ENCODE measurements at regions not wholly inside any gene's neighbourhood (a gene's known extent, or its start where the extent isn't known, plus 50 kb on each side); places are given as distances from the start of the nearest gene placed in this dataset.

DNA sequence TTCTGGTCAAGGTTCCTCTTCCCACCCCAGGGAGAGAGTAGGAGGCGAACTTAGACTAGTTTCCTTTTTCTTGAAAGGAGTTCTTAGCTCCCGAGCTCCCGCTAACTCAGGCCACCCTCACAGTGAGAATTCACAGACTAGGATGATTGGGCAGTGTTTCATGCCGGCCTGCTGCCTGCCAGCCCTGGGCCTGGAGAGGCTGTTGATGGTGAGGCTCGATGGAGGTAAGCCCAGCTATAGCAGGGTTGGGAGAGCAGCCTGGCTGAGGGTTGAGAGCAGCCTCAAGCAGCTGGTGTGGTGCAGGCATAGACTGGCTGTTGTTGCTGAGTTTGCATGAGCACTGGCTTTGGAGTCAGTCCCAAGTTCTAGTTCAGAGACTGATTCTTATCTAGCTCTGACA lies 274.4 kb downstream of the MATN1 start:
- H3K4me3 ChIP-seq (ENCODE audit: low read depth in 1 of 3, low read length in 3 of 3) = no peak overlapping the region
- H3K9me3 ChIP-seq (ENCODE audit: control insufficient read depth in 4 of 4, low read length in 3 of 4) = no peaks in the 10 kb centered on the region
- no peaks in the 10 kb centered on the region for H3K4me1 ChIP-seq (ENCODE audit: control insufficient read depth in 4 of 4, insufficient read depth in 4 of 4, low read length in 3 of 4)
- no peak overlapping the region for H3K27ac ChIP-seq (ENCODE audit: low read depth in 1 of 2, low read length in 2 of 2)
- TF ChIP-seq REST (IDR thresholded peaks at IDR 0.05) = no peak
- TF ChIP-seq RAD21 (IDR thresholded peaks at IDR 0.05) = no peak
- no peak for TF ChIP-seq CTCF (IDR thresholded peaks at IDR 0.05; ENCODE audit: low read depth, low read length, missing input control)
- no peak for TF ChIP-seq FOXA1 (IDR thresholded peaks at IDR 0.05)
- no peak for TF ChIP-seq EGR1 (IDR thresholded peaks at IDR 0.05; ENCODE audit: low read depth in 2 of 2)
- no peak for TF ChIP-seq HNF4A (conservative IDR thresholded peaks at IDR 0.05)
- no peak for TF ChIP-seq JUND (IDR thresholded peaks at IDR 0.05)
- no peak for TF ChIP-seq SP1 (IDR thresholded peaks at IDR 0.05)
- TF ChIP-seq TAF1 (conservative IDR thresholded peaks at IDR 0.05) = no peak
- TF ChIP-seq, protein P1, sequence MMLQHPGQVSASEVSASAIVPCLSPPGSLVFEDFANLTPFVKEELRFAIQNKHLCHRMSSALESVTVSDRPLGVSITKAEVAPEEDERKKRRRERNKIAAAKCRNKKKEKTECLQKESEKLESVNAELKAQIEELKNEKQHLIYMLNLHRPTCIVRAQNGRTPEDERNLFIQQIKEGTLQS (IDR thresholded peaks at IDR 0.05) = no peak
- no peak for TF ChIP-seq FOXA2 (IDR thresholded peaks at IDR 0.05)
- TF ChIP-seq, protein P2, sequence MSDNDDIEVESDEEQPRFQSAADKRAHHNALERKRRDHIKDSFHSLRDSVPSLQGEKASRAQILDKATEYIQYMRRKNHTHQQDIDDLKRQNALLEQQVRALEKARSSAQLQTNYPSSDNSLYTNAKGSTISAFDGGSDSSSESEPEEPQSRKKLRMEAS (IDR thresholded peaks at IDR 0.05) = no peak
- TF ChIP-seq HNF4G (IDR thresholded peaks at IDR 0.05) = no peak
- no peak for TF ChIP-seq NR2F2 (IDR thresholded peaks at IDR 0.05)
- no peak for TF ChIP-seq YY1 (IDR thresholded peaks at IDR 0.05)
- TF ChIP-seq, protein P3, sequence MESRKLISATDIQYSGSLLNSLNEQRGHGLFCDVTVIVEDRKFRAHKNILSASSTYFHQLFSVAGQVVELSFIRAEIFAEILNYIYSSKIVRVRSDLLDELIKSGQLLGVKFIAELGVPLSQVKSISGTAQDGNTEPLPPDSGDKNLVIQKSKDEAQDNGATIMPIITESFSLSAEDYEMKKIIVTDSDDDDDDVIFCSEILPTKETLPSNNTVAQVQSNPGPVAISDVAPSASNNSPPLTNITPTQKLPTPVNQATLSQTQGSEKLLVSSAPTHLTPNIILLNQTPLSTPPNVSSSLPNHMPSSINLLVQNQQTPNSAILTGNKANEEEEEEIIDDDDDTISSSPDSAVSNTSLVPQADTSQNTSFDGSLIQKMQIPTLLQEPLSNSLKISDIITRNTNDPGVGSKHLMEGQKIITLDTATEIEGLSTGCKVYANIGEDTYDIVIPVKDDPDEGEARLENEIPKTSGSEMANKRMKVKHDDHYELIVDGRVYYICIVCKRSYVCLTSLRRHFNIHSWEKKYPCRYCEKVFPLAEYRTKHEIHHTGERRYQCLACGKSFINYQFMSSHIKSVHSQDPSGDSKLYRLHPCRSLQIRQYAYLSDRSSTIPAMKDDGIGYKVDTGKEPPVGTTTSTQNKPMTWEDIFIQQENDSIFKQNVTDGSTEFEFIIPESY (IDR thresholded peaks at IDR 0.05) = no peak
- TF ChIP-seq GABPA (IDR thresholded peaks at IDR 0.05 in 1 of 2, conservative IDR thresholded peaks at IDR 0.05 in 1 of 2) = no peak
- TF ChIP-seq RXRA (IDR thresholded peaks at IDR 0.05) = no peak
- no peaks in the 10 kb centered on the region for H3K36me3 ChIP-seq (ENCODE audit: control insufficient read depth in 4 of 4, insufficient read depth in 3 of 4, low read depth in 1 of 4, low read length in 3 of 4)
- H3K27me3 ChIP-seq (ENCODE audit: control insufficient read depth in 4 of 4, insufficient read depth in 4 of 4, low read length in 3 of 4) = no peaks in the 10 kb centered on the region
- peak; percentile 12 for DNase-seq (ENCODE audit: low spot score)
- WGBS = 72% methylated on average over 5 of the region's 5 CpGs
- H3K9ac ChIP-seq (ENCODE audit: low read depth in 1 of 2, low read length in 2 of 2) = no peak overlapping the region
